Sigmoid colon (tissue), 3 donors: ENCODE measurements at regions not wholly inside any gene's neighbourhood (a gene's known extent, or its start where the extent isn't known, plus 50 kb on each side); places are given as distances from the start of the nearest gene placed in this dataset.

Source experiments
- CTCF ChIP-seq, 4 experiments: fragments of 450-650 bp in 3 of 4; fragments of 200-600 bp in 1 of 4; IDR thresholded peaks; one replicate each; pipeline ENCODE4 v1.5.1; 2016 to 2019; ENCODE audit warnings: antibody characterized with exemption in 4 of 4, mild to moderate bottlenecking in 3 of 4, moderate library complexity in 2 of 4
- POLR2A ChIP-seq, 2 donors: fragments of 450-650 bp; IDR thresholded peaks; one replicate each; pipeline ENCODE4 v1.6.1; 2016; ENCODE audit warnings: antibody characterized with exemption in 2 of 2, mild to moderate bottlenecking in 2 of 2, moderate library complexity in 2 of 2

DNA sequence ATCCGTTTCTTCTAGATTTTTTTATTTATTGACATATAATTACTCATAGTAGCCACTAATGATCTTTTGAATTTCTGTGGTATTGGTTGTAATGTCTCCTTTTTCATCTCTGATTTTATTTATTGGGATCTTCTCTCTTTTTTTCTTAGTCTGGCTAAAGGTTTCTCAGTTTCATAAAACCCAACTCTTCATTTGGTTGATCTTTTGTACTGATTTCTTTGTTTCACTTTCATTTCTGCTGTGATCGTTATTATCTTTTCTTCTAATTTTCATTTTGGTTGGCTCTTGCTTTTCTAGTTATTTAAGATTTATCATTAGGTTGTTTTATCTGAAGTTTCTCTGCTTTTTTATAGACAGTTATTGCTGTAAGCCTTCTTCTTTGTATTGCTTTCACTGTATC, 463.6 kb upstream of the CRIM1 start:
- no peak for TF ChIP-seq CTCF (IDR thresholded peaks at IDR 0.05)
- TF ChIP-seq POLR2A (IDR thresholded peaks at IDR 0.05) = no peak
